C1 segment of cervical spinal cord (tissue), 14 donors: ENCODE measurements at regions not wholly inside any gene's neighbourhood (a gene's known extent, or its start where the extent isn't known, plus 50 kb on each side); places are given as distances from the start of the nearest gene placed in this dataset.

Source experiments
- DNase-seq, 14 donors: peaks; one replicate each; lab custom pipeline; 2025; lab: John Stamatoyannopoulos, UW

DNA sequence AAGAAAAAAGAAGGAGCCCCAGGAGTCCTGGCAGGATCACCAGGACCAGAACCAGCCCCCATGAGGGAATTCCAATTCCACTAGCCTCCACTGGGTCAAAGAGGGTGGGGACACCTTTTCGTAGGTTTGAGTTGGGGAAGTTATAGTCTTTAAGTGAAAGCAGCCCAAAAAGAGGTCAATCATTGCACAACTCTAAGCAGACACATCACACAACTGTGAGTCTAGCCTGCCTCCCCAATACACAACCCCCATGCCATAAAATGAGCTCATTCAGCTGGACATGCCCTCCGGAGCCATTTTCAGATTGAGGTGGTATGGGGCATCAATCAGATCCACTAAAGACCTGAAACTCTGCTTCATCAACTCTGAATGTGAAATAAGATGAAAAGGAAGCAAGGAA is 179.9 kb downstream of the NPHP4 start:
- no peak for DNase-seq

DNA sequence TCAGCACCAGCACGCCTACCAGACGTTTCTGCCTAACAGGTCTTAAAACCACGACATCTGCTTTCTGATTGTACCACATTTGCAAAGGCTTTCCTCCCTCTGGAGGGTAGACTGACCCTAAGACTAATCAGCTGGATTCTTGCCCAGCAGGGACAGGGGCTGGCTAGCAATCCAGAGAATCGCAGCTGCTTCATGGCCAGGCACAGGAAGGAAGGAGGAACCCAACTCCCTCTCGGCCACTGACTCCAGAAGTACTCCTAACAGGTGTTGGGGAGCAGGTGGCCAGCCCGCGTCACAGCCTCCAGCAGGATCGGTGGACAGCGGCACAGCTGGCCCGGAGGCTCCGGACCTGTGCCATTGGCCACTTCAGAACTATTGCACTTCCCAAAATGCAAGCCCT is 180.8 kb downstream of the NPHP4 start:
- no peak for DNase-seq

DNA sequence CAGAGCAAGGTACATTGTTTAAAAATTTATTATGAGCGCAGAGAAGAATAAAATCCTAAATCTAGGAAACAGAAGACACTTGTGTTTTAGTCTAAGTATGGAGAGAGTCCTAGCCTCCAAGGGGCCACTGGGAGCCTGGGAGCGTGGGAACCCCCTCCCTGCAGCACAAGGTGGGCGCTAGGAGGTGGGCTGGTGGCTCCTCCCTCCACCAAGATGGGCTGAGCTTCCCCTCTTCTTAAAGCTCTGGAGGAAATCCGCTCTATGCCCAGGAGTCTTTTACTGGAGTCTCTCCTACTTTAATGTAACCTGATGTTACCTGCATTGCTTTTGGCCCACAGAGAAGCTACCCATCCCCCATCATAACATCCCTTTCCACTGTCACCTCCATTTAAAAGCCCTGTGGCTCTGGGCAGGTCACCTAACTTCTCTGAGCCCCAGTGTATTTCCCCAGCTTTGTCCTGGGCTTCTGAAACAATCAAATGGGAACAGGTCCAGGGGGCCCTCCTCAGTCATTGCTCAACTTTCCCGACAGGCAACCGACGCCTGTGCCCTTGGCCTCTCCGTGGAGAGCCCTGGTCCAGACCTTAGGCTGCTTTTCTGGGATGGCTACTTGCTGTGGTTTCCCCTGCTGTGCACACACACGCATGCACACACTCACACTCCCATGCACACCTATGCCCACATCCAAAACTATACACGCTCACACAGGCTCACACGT is 181.5 kb downstream of the NPHP4 start:
- DNase-seq = no peak

DNA sequence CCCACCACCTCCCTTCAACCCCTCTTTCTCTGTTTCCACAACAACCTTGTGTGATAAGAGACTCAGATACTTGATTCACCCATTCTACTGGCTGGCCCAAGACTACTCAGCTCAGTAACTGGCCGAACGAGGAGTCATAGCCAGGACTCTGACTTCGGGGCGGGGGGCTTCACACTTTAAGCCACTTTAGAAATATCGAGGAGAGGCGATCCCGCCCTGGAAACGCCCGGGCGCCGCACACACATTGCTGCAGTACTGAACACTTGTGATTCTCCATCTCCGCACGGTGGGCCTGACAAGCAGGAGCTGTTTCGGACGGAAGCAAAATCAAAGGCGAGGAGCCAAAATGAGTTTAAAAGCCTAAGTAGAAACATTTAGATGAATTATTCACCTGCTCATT is 182.1 kb downstream of the NPHP4 start:
- DNase-seq = no peak

GRCh38 chr1:5809207-5809788 is 182.9 kb downstream of the NPHP4 start:
- DNase-seq = no peak

- DNase-seq = no peak
These were observed 188.4 kb downstream of the NPHP4 start for GRCh38 chr1:5803851-5804250.

DNA sequence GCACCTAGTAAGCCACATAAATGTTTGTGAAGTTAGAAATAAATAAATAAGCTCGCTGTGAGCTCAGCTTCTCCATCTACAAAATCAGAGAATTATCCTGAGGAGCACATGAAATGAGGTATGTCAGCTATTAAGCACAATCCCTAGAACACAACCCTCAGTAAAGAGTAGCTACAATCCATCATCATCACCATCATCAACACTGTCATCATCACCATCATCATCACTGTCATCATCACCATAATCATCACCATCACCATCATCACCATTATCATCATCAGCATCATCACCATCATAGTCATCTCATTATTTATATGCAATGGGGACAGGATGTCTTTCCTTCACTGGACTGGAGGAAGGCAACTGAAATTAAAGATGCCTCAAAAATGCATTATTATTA is 189.6 kb downstream of the NPHP4 start:
- no peak for DNase-seq

DNA sequence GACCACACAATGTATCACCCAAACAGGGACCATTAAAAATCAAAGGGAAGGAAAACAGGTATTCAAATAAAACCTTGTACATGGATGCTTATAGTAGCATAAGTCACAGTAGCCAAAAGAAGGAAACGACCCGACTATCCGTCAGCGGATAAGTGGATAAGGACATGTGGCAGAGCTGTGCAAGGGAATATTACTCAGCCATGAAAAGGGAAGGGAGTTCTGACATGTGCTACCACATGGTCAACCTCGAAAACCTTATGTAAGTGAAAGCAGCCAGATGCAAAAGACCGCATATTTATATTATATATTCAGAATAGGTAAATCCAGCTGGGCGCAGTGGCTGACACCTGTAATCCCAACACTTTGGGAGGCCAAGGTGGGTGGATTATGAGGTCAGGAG is 193.3 kb downstream of the NPHP4 start:
- DNase-seq = no peak

GRCh38 chr1:5798151-5798730 is 194.0 kb downstream of the NPHP4 start:
- no peak for DNase-seq

- no peak for DNase-seq
These were observed 196.2 kb downstream of the NPHP4 start for GRCh38 chr1:5796028-5796427.

DNA sequence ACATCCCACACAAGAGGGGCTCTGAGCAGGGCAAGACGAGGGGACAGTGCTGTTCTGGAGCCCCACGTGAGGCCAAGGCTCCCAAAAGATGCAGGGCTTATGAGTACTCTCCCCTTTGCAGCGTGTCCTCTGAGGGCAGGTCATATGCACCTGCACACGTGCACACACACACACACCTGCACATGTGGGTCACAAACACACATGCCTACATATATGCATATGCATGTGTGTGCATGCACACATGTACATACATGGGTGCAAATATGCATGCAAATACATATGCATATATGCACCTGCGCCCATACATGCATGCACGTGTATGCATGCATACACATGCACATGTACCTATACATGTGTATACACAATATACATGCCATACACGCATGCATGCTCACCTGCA is 197.9 kb downstream of the NPHP4 start:
- DNase-seq = no peak

GRCh38 chr1:5793516-5793915 is 198.7 kb downstream of the NPHP4 start:
- DNase-seq = no peak

DNA sequence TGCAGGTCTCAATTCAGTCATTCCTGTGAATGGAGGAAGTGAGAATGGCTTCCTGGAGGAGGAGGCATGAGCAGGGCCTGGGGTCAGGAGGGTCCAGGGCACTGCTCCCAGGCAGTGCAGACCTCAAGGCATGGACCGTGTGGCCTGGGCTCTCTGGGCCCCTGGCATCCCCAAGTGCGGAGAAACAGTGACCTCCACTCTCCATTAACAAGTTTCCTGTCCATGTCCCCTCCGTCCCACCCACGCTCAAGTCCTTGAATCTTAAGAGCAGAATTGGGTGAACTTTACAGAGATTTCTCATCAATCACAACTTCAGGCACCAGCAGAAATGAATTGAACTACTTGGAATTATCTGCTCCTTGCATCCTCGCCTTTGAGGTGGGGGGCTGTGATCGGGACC is 211.1 kb downstream of the NPHP4 start:
- DNase-seq = no peak

- no peak for DNase-seq
These were observed 211.9 kb downstream of the NPHP4 start for GRCh38 chr1:5780324-5780716.

DNA sequence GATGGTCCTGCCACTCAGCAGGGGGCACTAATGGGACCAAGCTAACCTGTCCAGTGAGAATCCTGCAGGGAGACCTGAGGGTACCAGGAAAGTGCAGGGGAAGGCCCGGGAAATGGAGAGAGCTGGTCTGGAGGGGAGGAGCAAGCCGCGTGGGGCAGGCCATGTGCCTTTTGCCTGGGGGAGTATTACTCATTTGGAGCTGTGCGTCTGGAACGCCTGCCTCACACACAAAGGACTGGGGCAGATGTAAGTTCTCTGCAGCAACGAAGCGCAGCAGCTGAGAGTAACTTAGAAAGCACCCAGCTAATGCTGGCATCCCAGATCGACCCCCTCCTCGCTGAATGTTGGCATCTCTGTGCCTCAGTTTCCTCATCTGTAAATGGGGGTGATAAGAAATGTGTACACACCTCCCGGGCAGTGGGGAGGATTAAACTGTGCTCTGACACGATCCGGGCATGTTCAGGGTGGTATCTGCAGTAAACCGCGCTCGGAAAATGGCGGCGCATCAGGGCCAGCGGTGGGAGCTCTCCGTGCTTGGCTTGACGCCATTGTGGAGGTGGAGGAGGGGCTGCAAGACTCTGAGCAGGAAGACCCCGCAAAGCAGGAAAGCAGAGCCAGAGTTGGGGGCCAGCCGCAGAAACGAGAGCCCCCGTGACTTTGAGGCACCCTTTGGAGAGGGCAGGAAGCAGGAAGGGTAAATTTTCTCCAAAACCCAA is 212.5 kb downstream of the NPHP4 start:
- no peak for DNase-seq

GRCh38 chr1:5776035-5776550 is 216.1 kb downstream of the NPHP4 start:
- no peak for DNase-seq

GRCh38 chr1:5774019-5774418 is 218.2 kb downstream of the NPHP4 start:
- DNase-seq = no peak

DNA sequence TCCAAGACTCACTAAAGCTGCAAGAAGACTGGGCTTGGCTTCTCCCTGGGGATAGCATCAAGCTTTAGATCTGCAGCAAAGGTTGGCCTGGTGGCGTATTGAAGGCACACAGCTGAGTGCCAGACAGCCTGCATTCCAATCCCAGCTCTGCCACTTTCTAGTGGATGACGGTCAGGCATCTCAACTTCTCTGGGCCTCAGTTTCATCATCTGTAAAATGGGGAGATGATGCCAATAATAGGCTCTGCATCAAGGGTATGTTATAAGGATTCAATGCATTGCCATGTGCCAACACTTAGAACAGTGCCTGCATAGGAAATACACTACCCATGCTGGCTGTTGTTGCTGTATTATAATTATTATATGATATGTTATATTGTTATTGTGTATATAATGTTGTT is 220.4 kb downstream of the NPHP4 start:
- DNase-seq = no peak

DNA sequence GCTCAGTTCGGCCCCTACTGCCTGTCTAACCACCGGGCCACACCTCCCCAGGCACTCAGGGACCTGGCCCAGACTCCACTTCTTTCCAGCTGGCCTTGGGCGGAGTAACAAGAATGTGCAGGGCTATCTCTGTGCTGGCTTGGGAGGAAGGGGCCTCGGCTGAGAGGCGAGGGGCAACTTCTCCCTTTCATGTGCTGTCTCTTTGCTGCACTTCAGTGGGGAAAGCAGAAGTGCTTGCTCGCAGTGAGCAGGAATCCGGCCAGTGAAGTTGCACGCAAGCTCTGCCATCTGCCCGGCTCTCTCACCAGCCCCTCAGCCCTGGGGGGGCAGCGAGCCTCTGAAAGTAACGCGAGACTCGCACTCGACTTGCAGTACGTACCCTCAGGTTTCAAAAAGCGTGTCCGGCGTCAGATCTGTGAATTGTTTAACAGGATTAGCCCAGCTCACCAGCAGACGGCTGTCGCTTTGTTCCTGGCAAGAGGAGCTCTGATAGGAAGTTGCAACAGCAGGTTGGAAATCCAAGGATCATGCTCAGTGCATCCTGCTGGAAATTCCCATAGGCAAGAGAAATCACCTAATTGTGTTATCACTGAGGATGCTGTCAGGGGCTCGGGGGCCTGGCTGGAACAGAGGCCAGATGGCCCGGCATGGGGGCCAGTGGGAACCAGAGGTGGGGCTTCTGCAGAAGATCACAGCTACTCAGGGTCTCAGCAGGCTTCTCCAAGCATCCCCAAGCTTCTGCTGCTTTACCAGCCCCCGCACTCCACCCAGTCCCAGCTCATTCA is 221.1 kb downstream of the NPHP4 start:
- DNase-seq = peak in 3 of 14 donors; percentile 5 to 43 (median 5)

GRCh38 chr1:5769760-5770159 is 222.5 kb downstream of the NPHP4 start:
- peak in 1 of 14 donors; percentile 5 for DNase-seq

DNA sequence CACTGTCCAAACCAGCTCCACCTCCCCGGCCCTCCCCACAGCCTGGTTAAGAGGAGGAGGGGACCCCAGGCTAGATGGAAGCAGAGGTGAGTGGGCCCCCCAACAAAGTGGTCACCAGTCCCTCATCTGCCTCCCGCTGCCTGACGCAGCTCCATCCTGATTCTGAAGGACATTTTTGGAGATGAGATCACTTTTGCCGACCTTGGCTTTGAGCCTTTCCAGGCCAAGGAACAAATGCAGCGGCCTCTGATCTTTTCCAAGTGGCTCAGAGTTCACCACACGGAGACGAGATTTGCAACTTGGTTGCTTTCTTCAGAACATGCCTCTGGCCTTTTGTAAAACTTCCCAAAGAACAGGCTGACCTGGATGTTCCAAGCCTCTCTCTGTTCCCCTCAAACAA is 223.1 kb downstream of the NPHP4 start:
- DNase-seq = peak in 2 of 14 donors; percentile 5 to 9

DNA sequence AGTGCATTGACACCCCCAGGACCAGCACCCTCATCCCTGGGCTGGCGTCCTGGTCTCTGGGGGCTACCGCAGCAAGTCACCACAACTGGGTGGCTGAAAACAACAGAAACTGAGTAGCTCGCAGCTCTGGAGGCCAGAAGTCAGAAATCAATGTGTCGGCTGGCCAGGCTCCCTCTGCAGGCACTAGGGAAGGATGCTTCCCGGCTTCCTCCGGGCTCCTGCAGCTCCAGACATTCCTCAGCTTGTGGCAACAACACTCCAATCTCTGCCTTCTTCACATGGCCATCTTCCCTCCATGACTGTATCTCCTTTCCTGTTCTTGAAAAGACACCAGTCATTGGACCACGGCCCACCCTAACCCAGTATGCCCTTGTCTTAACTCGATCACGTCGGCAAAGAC is 224.2 kb downstream of the NPHP4 start:
- DNase-seq = no peak
